CD1c-positive myeloid dendritic cell (primary cell): ENCODE measurements at regions not wholly inside any gene's neighbourhood (a gene's known extent, or its start where the extent isn't known, plus 50 kb on each side); places are given as distances from the start of the nearest gene placed in this dataset.

Experiments
- DNase-seq: peaks from one replicate; pipeline ENCODE4 v3.0.0-alpha.2; 2016; ENCODE audit errors: extremely low spot score

GRCh38 chr16:85256190-85256739 is 144.0 kb upstream of the CIBAR2 start:
- DNase-seq = no peak

GRCh38 chr16:85257483-85257882 is 145.2 kb upstream of the CIBAR2 start:
- DNase-seq = no peak

GRCh38 chr16:85258166-85258565 is 145.9 kb upstream of the CIBAR2 start:
- no peak for DNase-seq

GRCh38 chr16:85258629-85259028 is 146.4 kb upstream of the CIBAR2 start:
- no peak for DNase-seq

GRCh38 chr16:85259115-85259831 is 147.0 kb upstream of the CIBAR2 start:
- DNase-seq = no peak

GRCh38 chr16:85259832-85260167 is 147.5 kb upstream of the CIBAR2 start:
- no peak for DNase-seq

- DNase-seq = no peak
Measured at GRCh38 chr16:85261204-85261603, 148.9 kb upstream of the CIBAR2 start.

- DNase-seq = no peak
Measured at GRCh38 chr16:85261657-85262557, 149.6 kb upstream of the CIBAR2 start.

GRCh38 chr16:85262558-85263238 is 150.4 kb upstream of the CIBAR2 start:
- DNase-seq = peak; percentile 79

- DNase-seq = no peak
Measured at GRCh38 chr16:85263239-85263585, 150.9 kb upstream of the CIBAR2 start.

GRCh38 chr16:85264752-85265151 is 152.5 kb upstream of the CIBAR2 start:
- DNase-seq = no peak

GRCh38 chr16:85265161-85265784 is 153.0 kb upstream of the CIBAR2 start:
- DNase-seq = no peak

GRCh38 chr16:85265810-85266209 is 153.5 kb upstream of the CIBAR2 start:
- DNase-seq = no peak

- no peak for DNase-seq
Measured at GRCh38 chr16:85266857-85267256, 154.6 kb upstream of the CIBAR2 start.

GRCh38 chr16:85267414-85267945 is 155.2 kb upstream of the CIBAR2 start:
- no peak for DNase-seq

GRCh38 chr16:85269165-85269564 is 156.9 kb upstream of the CIBAR2 start:
- DNase-seq = no peak

- no peak for DNase-seq
Measured at GRCh38 chr16:85270374-85270773, 158.1 kb upstream of the CIBAR2 start.

- DNase-seq = no peak
Measured at GRCh38 chr16:85271198-85271597, 158.9 kb upstream of the CIBAR2 start.

- no peak for DNase-seq
Measured at GRCh38 chr16:85273293-85273692, 161.0 kb upstream of the CIBAR2 start.

GRCh38 chr16:85274501-85274900 is 162.2 kb upstream of the CIBAR2 start:
- no peak for DNase-seq

GRCh38 chr16:85274924-85275323 is 162.7 kb upstream of the CIBAR2 start:
- DNase-seq = no peak
